ENCODE measurements at regions not wholly inside any gene's neighbourhood (a gene's known extent, or its start where the extent isn't known, plus 50 kb on each side); places are given as distances from the start of the nearest gene placed in this dataset.

DNA sequence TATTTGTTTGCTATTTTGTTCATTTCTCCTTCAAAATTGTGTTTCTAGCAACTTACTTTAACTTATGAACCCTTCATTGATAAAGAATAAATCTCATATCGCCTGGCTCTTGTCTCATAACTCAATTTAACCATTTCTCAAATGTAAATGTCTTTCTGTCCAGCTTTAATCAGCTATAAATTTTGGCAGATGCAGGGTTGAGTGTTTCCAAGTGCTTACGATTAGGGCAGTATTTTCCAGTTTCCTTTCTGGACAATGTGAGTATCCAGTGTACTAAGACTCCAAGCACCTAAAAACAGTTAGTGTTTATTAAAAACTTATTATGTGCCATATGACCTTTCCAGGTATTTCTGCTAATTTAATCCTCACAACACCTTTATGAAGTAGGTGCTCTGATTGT, 218.6 kb upstream of the GK2 start:
- no peaks in the 10 kb centered on the region for H3K9me3 Mint-ChIP-seq
- no peaks in the 10 kb centered on the region for H3K4me1 Mint-ChIP-seq
- no peak overlapping the region for H3K27ac Mint-ChIP-seq (ENCODE audit: unreplicated experiment)
- DNase-seq (ENCODE audit: low read depth, low spot score), result no peak
- no peak overlapping the region for H3K4me3 Mint-ChIP-seq
- TF ChIP-seq, protein P1, sequence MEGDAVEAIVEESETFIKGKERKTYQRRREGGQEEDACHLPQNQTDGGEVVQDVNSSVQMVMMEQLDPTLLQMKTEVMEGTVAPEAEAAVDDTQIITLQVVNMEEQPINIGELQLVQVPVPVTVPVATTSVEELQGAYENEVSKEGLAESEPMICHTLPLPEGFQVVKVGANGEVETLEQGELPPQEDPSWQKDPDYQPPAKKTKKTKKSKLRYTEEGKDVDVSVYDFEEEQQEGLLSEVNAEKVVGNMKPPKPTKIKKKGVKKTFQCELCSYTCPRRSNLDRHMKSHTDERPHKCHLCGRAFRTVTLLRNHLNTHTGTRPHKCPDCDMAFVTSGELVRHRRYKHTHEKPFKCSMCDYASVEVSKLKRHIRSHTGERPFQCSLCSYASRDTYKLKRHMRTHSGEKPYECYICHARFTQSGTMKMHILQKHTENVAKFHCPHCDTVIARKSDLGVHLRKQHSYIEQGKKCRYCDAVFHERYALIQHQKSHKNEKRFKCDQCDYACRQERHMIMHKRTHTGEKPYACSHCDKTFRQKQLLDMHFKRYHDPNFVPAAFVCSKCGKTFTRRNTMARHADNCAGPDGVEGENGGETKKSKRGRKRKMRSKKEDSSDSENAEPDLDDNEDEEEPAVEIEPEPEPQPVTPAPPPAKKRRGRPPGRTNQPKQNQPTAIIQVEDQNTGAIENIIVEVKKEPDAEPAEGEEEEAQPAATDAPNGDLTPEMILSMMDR (conservative IDR thresholded peaks at IDR 0.05), result no peak
- no peaks in the 10 kb centered on the region for H3K27me3 Mint-ChIP-seq (ENCODE audit: low read depth)
- H3K36me3 Mint-ChIP-seq (ENCODE audit: low read depth), result no peaks in the 10 kb centered on the region

- no peak overlapping the region for H3K27ac Mint-ChIP-seq (ENCODE audit: unreplicated experiment)
- no peaks in the 10 kb centered on the region for H3K27me3 Mint-ChIP-seq (ENCODE audit: low read depth)
- no peaks in the 10 kb centered on the region for H3K36me3 Mint-ChIP-seq (ENCODE audit: low read depth)
- H3K4me1 Mint-ChIP-seq, result no peaks in the 10 kb centered on the region
- no peak for DNase-seq (ENCODE audit: low read depth, low spot score)
- no peak overlapping the region for H3K4me3 Mint-ChIP-seq
- TF ChIP-seq, protein P1 (conservative IDR thresholded peaks at IDR 0.05), result no peak
- H3K9me3 Mint-ChIP-seq, result no peaks in the 10 kb centered on the region
These were observed 218.1 kb upstream of the GK2 start for GRCh38 chr4:79626101-79626500.

- Mint-ChIP-seq H3K27ac (ENCODE audit: unreplicated experiment) (no peak overlapping the region), H3K4me1 (no peaks in the 10 kb centered on the region), H3K27me3 (ENCODE audit: low read depth) (no peaks in the 10 kb centered on the region), H3K9me3 (no peaks in the 10 kb centered on the region), H3K36me3 (ENCODE audit: low read depth) (no peaks in the 10 kb centered on the region), H3K4me3 (no peak overlapping the region)
- TF ChIP-seq, protein P1 (conservative IDR thresholded peaks at IDR 0.05), result no peak
- DNase-seq (ENCODE audit: low read depth, low spot score), result no peak
These were observed 217.3 kb upstream of the GK2 start for GRCh38 chr4:79625361-79625760.

- Mint-ChIP-seq H3K4me1 (no peaks in the 10 kb centered on the region), H3K27ac (ENCODE audit: unreplicated experiment) (no peak overlapping the region), H3K36me3 (ENCODE audit: low read depth) (no peaks in the 10 kb centered on the region), H3K9me3 (no peaks in the 10 kb centered on the region), H3K27me3 (ENCODE audit: low read depth) (no peaks in the 10 kb centered on the region), H3K4me3 (no peak overlapping the region)
- DNase-seq (ENCODE audit: low read depth, low spot score), result no peak
- TF ChIP-seq, protein P1 (conservative IDR thresholded peaks at IDR 0.05), result no peak
These were observed 215.2 kb upstream of the GK2 start for GRCh38 chr4:79623021-79623870.

DNA sequence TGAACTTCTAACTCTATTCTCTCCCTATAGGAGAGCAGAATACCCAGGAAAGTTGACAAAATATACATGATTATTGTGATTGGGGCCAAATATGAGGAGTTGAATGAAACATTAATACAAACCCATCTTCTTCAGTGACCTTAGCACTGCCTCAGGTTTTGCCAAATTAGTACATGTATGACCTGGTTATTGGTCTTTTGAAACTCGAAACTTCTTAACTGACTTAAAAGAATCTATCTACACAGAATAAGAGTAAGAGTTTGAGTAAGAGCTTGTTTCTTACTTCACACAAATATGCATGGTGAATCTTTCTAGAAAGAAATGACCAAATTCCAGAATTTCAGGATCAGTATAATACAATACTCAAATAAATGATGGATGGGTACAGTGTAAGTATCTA, 213.0 kb upstream of the GK2 start:
- Mint-ChIP-seq H3K9me3 (no peaks in the 10 kb centered on the region), H3K27me3 (ENCODE audit: low read depth) (no peaks in the 10 kb centered on the region), H3K4me1 (no peaks in the 10 kb centered on the region), H3K36me3 (ENCODE audit: low read depth) (no peaks in the 10 kb centered on the region), H3K4me3 (no peak overlapping the region), H3K27ac (ENCODE audit: unreplicated experiment) (no peak overlapping the region)
- no peak for DNase-seq (ENCODE audit: low read depth, low spot score)
- TF ChIP-seq, protein P1 (conservative IDR thresholded peaks at IDR 0.05), result no peak
